ENCODE measurements at regions not wholly inside any gene's neighbourhood (a gene's known extent, or its start where the extent isn't known, plus 50 kb on each side); places are given as distances from the start of the nearest gene placed in this dataset.

GRCh38 chr10:111246136-111246535 lies 169.3 kb downstream of the ADRA2A start:
- no peak for TF ChIP-seq CTCF (IDR thresholded peaks at IDR 0.05)
- no peak for TF ChIP-seq POLR2A (IDR thresholded peaks at IDR 0.05)
